HepG2 (cell line): ENCODE measurements at regions not wholly inside any gene's neighbourhood (a gene's known extent, or its start where the extent isn't known, plus 50 kb on each side); places are given as distances from the start of the nearest gene placed in this dataset.

Experiments
- ATAC-seq: fragments of 200-7000 bp; cut with Tn5 transposase; 3 replicates; pipeline ENCODE4 v1.9.1; 2020; ENCODE audit warnings: mild to moderate bottlenecking, moderate library complexity
- BruUV-seq: library from RNA; stranded (reverse); fragments of 400-500 nt; replicated peaks from 2 replicates; lab custom pipeline; 2021; lab: Mats Ljungman, UMichigan
- CTCF ChIA-PET: fragments of 300-600 bp; formaldehyde crosslinking; extraction: SDS; loops from one replicate; lab custom pipeline; 2021; ENCODE audit warnings: low total read pairs, inconsistent platforms, low intra/inter-chr PET ratio; lab: Yijun Ruan, JAX
- POLR2A ChIA-PET: fragments of 350-600 bp; sonication (Branson Sonifier 250); formaldehyde crosslinking; loops from one replicate; lab custom pipeline; 2020; ENCODE audit warnings: antibody characterized with exemption, inconsistent platforms; lab: Yijun Ruan, JAX
- DNase-seq: peaks from one replicate; pipeline ENCODE4 v3.0.0-alpha.2; 2015; ENCODE audit warnings: low spot score
- FAIRE-seq: peaks from 3 replicates; lab custom pipeline; 2011; peaks lifted over from hg19 to GRCh38; lab: Jason Lieb, UNC
- H2AFZ ChIP-seq: one replicate; pipeline ENCODE4 v1.6.1; 2011; ENCODE audit warnings: low read length, inconsistent platforms
- H3K27ac ChIP-seq: fragments of 300-600 bp; 3 replicates; pipeline ENCODE4 v1.8.0; 2011; ENCODE audit warnings: mixed run types, mild to moderate bottlenecking, mixed read lengths, low read length, inconsistent platforms; ENCODE audit not compliant: insufficient read depth; ENCODE audit errors: extremely low read length
- H3K27me3 ChIP-seq, 2 experiments: fragments of 200-600 bp in 1 of 2; 2 replicates in 1 of 2; 3 replicates in 1 of 2; pipeline versions ENCODE4 v1.6.0 to v1.8.0; 2011; ENCODE audit warnings: low read length in 2 of 2, mild to moderate bottlenecking in 2 of 2, moderate library complexity in 2 of 2, inconsistent platforms in 1 of 2; ENCODE audit not compliant: insufficient read depth in 2 of 2, control insufficient read depth in 1 of 2
- H3K36me3 ChIP-seq, 2 experiments: fragments of 200-600 bp in 1 of 2; replicated peaks in 1 of 2; 2 replicates in 1 of 2; 3 replicates in 1 of 2; pipeline versions ENCODE4 v1.5.1 to v1.8.0; 2011; ENCODE audit warnings: low read length in 2 of 2, inconsistent platforms in 1 of 2; ENCODE audit not compliant: insufficient read depth in 2 of 2, control insufficient read depth in 1 of 2
- H3K4me1 ChIP-seq: 2 replicates; pipeline ENCODE4 v1.5.1; 2012; ENCODE audit warnings: low read length, inconsistent platforms; ENCODE audit not compliant: insufficient read depth
- H3K4me2 ChIP-seq: 2 replicates; pipeline ENCODE4 v1.6.0; 2011; ENCODE audit warnings: low read depth, low read length, inconsistent platforms
- H3K4me3 ChIP-seq, 3 experiments: fragments of 200-600 bp in 1 of 3; sonication (generic), shearing (Covaris generic) in 1 of 3; replicated peaks in 1 of 3; 2 replicates each; pipeline ENCODE4 v1.5.1; 2011 to 2016; ENCODE audit warnings: low read length in 3 of 3, inconsistent platforms in 2 of 3, low read depth in 2 of 3, mild to moderate bottlenecking in 2 of 3, control low read depth in 1 of 3, mixed read lengths in 1 of 3; ENCODE audit not compliant: insufficient read depth in 1 of 3
- H3K79me2 ChIP-seq: one replicate; pipeline ENCODE4 v1.6.1; 2011; ENCODE audit warnings: low read length, inconsistent platforms; ENCODE audit not compliant: insufficient read depth
- H3K9ac ChIP-seq: 2 replicates; pipeline ENCODE4 v1.6.0; 2011; ENCODE audit warnings: mild to moderate bottlenecking, low read depth, low read length, inconsistent platforms; ENCODE audit not compliant: insufficient read depth
- H3K9me3 ChIP-seq: 2 replicates; pipeline ENCODE4 v1.5.1; 2012; ENCODE audit warnings: mild to moderate bottlenecking, low read length
- H4K20me1 ChIP-seq: 2 replicates; pipeline ENCODE4 v1.6.0; 2011; ENCODE audit warnings: inconsistent platforms, mild to moderate bottlenecking, low read length, moderate library complexity; ENCODE audit not compliant: insufficient read depth
- HOXA9 ChIP-seq: sonication (generic); formaldehyde crosslinking; IDR thresholded peaks from 2 replicates; pipeline ENCODE4 v1.8.1; 2022; ENCODE audit warnings: missing genetic modification reagents, mild to moderate bottlenecking, moderate library complexity, borderline replicate concordance
- IKZF4 ChIP-seq: sonication (generic); formaldehyde crosslinking; IDR thresholded peaks from 2 replicates; pipeline ENCODE4 v1.5.1; 2020; ENCODE audit warnings: borderline replicate concordance, mild to moderate bottlenecking, low read depth, missing genetic modification reagents; ENCODE audit errors: not compliant biosample characterization
- SIX1 ChIP-seq: sonication (generic); formaldehyde crosslinking; IDR thresholded peaks from 2 replicates; pipeline ENCODE4 v1.4.0; 2020; ENCODE audit warnings: missing genetic modification reagents, borderline replicate concordance
- WGBS: methylation state at CpG from one replicate; pipeline ENCODE4 v1.1.6; 2017; ENCODE audit warnings: low lambda C conversion rate; 5-methylcytosine and 5-hydroxymethylcytosine counted together
- in situ Hi-C: cut with HindIII; loops from 2 replicates; pipeline ENCODE4 v1.10.0; 2017; ENCODE audit warnings: low pct_unique_long_range_greater_than_20kb; ENCODE audit not compliant: extremely low pct_ligation_motif_present
- intact Hi-C: fragments of 100-400 bp; cut with micrococcal nuclease; formaldehyde crosslinking; loops from one replicate; pipeline ENCODE4 v1.10.0; 2022; ENCODE audit not compliant: unreplicated experiment
- TF ChIP-seq, protein P1 (sequence below): sonication (generic); formaldehyde crosslinking; IDR thresholded peaks from 2 replicates; pipeline ENCODE4 v1.4.0; 2020; ENCODE audit warnings: missing genetic modification reagents, borderline replicate concordance

DNA sequence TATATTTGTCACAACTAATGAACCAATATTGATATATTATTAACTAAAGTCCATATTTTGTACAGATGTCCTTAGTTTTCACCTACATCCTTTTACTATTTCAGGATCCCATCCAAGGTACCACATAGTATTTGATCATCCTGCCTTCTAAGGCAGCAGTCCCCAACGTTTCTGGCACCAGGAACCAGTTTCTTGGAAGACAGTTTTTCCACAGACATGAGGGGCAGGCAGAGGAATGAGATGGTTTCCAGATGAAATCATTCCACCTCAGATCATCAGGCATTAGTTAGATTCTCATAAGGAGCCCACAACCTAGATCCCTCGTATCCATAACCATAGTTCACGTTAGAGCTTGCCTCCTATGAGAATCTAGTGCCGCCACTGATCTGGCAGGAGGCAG lies 82.8 kb upstream of the BCL2L14 start:
- no peak overlapping the region for H2AFZ ChIP-seq
- H3K27ac ChIP-seq = no peak overlapping the region
- H3K79me2 ChIP-seq = no peaks in the 10 kb centered on the region
- no peak overlapping the region for H3K4me2 ChIP-seq
- DNase-seq (no peak), ATAC-seq (no peak), FAIRE-seq (no peak)
- 0% methylated on average over 2 of the region's 4 CpGs for WGBS
- H3K36me3 ChIP-seq = no peaks in the 10 kb centered on the region
- no peak overlapping the region for H3K4me3 ChIP-seq
- H3K4me1 ChIP-seq = no peaks in the 10 kb centered on the region
- peaks cover 1 to 32% of the 10 kb centered on the region in 2 experiments; a peak in 3 of 5 replicates for H3K27me3 ChIP-seq
- H4K20me1 ChIP-seq = no peaks in the 10 kb centered on the region
- intact Hi-C loops (no loop called here), in situ Hi-C loops (no loop called here)
- ChIA-PET CTCF (no interaction called here), POLR2A (no interaction called here)
- H3K9me3 ChIP-seq = no peaks in the 10 kb centered on the region
- BruUV-seq = no TSS peak
- TF ChIP-seq, protein P1, sequence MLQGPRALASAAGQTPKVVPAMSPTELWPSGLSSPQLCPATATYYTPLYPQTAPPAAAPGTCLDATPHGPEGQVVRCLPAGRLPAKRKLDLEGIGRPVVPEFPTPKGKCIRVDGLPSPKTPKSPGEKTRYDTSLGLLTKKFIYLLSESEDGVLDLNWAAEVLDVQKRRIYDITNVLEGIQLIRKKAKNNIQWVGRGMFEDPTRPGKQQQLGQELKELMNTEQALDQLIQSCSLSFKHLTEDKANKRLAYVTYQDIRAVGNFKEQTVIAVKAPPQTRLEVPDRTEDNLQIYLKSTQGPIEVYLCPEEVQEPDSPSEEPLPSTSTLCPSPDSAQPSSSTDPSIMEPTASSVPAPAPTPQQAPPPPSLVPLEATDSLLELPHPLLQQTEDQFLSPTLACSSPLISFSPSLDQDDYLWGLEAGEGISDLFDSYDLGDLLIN = no peak
- TF ChIP-seq, all 625 proteins: peak for 0
- H3K9ac ChIP-seq = no peak overlapping the region

DNA sequence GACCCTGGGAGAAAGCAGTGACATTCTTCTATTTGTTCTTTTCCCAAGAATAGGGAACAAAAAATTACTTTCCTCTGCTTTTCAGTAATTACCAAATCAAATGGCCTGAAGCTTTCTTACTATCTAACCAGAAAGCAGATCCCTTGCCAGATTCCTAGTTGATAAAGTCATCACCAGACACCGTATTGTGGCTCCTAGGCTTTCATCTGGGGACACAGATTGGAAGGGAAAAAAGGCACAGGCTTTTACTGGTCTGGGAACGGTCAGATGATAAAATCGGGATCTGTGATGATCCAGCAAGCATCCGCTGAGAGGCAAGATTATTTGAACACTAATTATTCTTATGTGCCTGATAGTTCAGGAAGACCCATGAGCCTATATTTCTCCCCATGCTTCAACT lies 79.1 kb upstream of the BCL2L14 start:
- no peak overlapping the region for H3K4me3 ChIP-seq
- WGBS = 35% methylated on average over 4 of the region's 4 CpGs
- no peaks in the 10 kb centered on the region for H3K36me3 ChIP-seq
- ChIA-PET CTCF (no interaction called here), POLR2A (no interaction called here)
- H4K20me1 ChIP-seq = no peaks in the 10 kb centered on the region
- TF ChIP-seq IKZF4 = no peak
- no peak for TF ChIP-seq HOXA9
- no peak for TF ChIP-seq SIX1 (CRISPR knock-in tag)
- DNase-seq = no peak
- H3K9ac ChIP-seq = no peak overlapping the region
- no peaks in the 10 kb centered on the region for H3K79me2 ChIP-seq
- in situ Hi-C loops (no loop called here), intact Hi-C loops (no loop called here)
- no peaks in the 10 kb centered on the region for H3K4me1 ChIP-seq
- FAIRE-seq = no peak
- peaks cover 1 to 27% of the 10 kb centered on the region in 2 experiments; a peak in 3 of 5 replicates for H3K27me3 ChIP-seq
- H3K9me3 ChIP-seq = no peaks in the 10 kb centered on the region
- H3K4me2 ChIP-seq = no peak overlapping the region
- H3K27ac ChIP-seq = no peak overlapping the region
- no TSS peak for BruUV-seq
- H2AFZ ChIP-seq = no peak overlapping the region
- ATAC-seq = no peak
